ENCODE measurements at regions not wholly inside any gene's neighbourhood (a gene's known extent, or its start where the extent isn't known, plus 50 kb on each side); places are given as distances from the start of the nearest gene placed in this dataset.

GRCh38 chr13:75135325-75135825 is 346.6 kb downstream of the TBC1D4 start (continued):
- TF ChIP-seq ETS1 (IDR thresholded peaks at IDR 0.05) (no peak), NANOG (IDR thresholded peaks at IDR 0.05; ENCODE audit: borderline replicate concordance) (no peak), STAT1 (IDR thresholded peaks at IDR 0.05; ENCODE audit: unreplicated experiment) (no peak), CREB1 (CRISPR knock-in tag; IDR thresholded peaks at IDR 0.05; ENCODE audit: low read depth) (no peak), POLR2AphosphoS5 (IDR thresholded peaks at IDR 0.05; ENCODE audit: low read depth) (no peak), ZNF462 (CRISPR knock-in tag; IDR thresholded peaks at IDR 0.05) (no peak)

- Mint-ChIP-seq H3K4me1 (no peaks in the 10 kb centered on the region), H3K27ac (no peak overlapping the region; the same call in none of the 2 replicates), H3K9me3 (peaks cover 17% of the 10 kb centered on the region), H3K36me3 (ENCODE audit: low read depth) (peaks cover 5% of the 10 kb centered on the region; the same call in 2 of the 3 replicates), H3K4me3 (no peak overlapping the region), H3K27me3 (ENCODE audit: insufficient read depth, low read depth, poor library complexity) (no peaks in the 10 kb centered on the region)
- H2AFZ ChIP-seq = no peak overlapping the region
- DNase-seq (ENCODE audit: low spot score) = no peak
- H3F3A ChIP-seq (replicated peaks; ENCODE audit: low read depth) = no peaks in the 10 kb centered on the region
- no peaks in the 10 kb centered on the region for H4K20me1 ChIP-seq (replicated peaks; ENCODE audit: insufficient read depth)
- H3K4me1 ChIP-seq (ENCODE audit: insufficient read depth) = no peaks in the 10 kb centered on the region
- H3K27me3 ChIP-seq (ENCODE audit: insufficient read depth) = no peaks in the 10 kb centered on the region
- ATAC-seq = no peak
- H3K4me2 ChIP-seq = no peak overlapping the region
- no peak overlapping the region for H3K4me3 ChIP-seq
- H3K27ac ChIP-seq (ENCODE audit: low read depth) = no peak overlapping the region
- no peaks in the 10 kb centered on the region for H3K36me3 ChIP-seq (ENCODE audit: insufficient read depth)
- 0 out of 2 replicates have a peak, but pooled peaks cover 4% of the 10 kb centered on the region for H3K9me2 ChIP-seq (ENCODE audit: insufficient read depth)
- no peaks in the 10 kb centered on the region for H3K79me2 ChIP-seq (replicated peaks; ENCODE audit: insufficient read depth)
- TF ChIP-seq ZNF462 (CRISPR knock-in tag; IDR thresholded peaks at IDR 0.05) = no peak
- no peak for TF ChIP-seq ZNF331 (CRISPR knock-in tag; IDR thresholded peaks at IDR 0.05; ENCODE audit: low read depth)
Observed at GRCh38 chr13:75132701-75133695, 349.0 kb downstream of the TBC1D4 start.
